Duodenal mucosa (tissue), 2 donors: ENCODE measurements at regions not wholly inside any gene's neighbourhood (a gene's known extent, or its start where the extent isn't known, plus 50 kb on each side); places are given as distances from the start of the nearest gene placed in this dataset.

Experiments used
- H3K27ac ChIP-seq: one replicate; pipeline ENCODE4 v1.7.0; 2013; ENCODE audit warnings: low read depth, low read length
- H3K27me3 ChIP-seq, 2 donors: one replicate each; pipeline ENCODE4 v1.7.0; 2013; ENCODE audit warnings: low read length in 2 of 2, control low read depth in 1 of 2; ENCODE audit not compliant: insufficient read depth in 2 of 2, control insufficient read depth in 1 of 2
- H3K36me3 ChIP-seq, 2 donors: one replicate each; pipeline ENCODE4 v1.7.0; 2013; ENCODE audit warnings: low read length in 2 of 2, control low read depth in 1 of 2; ENCODE audit not compliant: insufficient read depth in 2 of 2, control insufficient read depth in 1 of 2
- H3K4me1 ChIP-seq, 2 donors: one replicate each; pipeline ENCODE4 v1.7.0; 2013; ENCODE audit warnings: low read length in 2 of 2, control low read depth in 1 of 2; ENCODE audit not compliant: insufficient read depth in 2 of 2, control insufficient read depth in 1 of 2
- H3K4me3 ChIP-seq, 2 donors: one replicate each; pipeline ENCODE4 v1.7.0; 2013; ENCODE audit warnings: low read length in 2 of 2, low read depth in 1 of 2
- H3K9ac ChIP-seq, 2 donors: one replicate each; pipeline ENCODE4 v1.7.0; 2013; ENCODE audit warnings: low read length in 2 of 2, low read depth in 1 of 2
- H3K9me3 ChIP-seq, 2 donors: one replicate each; pipeline ENCODE4 v1.7.0; 2013; ENCODE audit warnings: low read length in 2 of 2, control low read depth in 1 of 2; ENCODE audit not compliant: control insufficient read depth in 1 of 2

DNA sequence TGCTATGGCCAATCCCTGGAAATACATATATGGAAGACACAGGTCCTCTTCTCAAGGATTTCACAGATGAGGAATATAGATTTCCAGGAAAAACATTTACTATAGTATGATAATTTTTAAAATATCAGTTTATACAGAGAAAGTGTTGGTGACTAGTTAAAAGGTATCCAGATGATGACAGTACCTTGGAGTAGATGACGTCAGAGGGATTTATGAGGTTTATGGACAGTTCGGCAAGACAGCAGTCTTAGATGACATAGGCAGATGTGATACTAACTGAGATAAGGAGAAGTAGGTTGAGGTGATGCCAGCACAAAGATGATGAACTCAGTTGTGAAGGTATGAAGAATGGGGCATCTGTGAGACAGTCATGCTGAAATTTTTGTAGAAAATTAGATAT lies 750.3 kb downstream of the PRELID2 start:
- H3K27ac ChIP-seq = no peak overlapping the region
- no peak overlapping the region for H3K9ac ChIP-seq
- H3K4me3 ChIP-seq = no peak overlapping the region
- H3K4me1 ChIP-seq = no peaks in the 10 kb centered on the region
- no peaks in the 10 kb centered on the region for H3K36me3 ChIP-seq
- H3K9me3 ChIP-seq = no peaks in the 10 kb centered on the region
- H3K27me3 ChIP-seq = no peaks in the 10 kb centered on the region

- no peaks in the 10 kb centered on the region for H3K9me3 ChIP-seq
- no peaks in the 10 kb centered on the region for H3K27me3 ChIP-seq
These were observed 758.1 kb downstream of the PRELID2 start for GRCh38 chr5:145077028-145077427.

GRCh38 chr5:145076040-145076439 lies 759.1 kb downstream of the PRELID2 start:
- Histone ChIP-seq H3K9ac (no peak overlapping the region), H3K27me3 (no peaks in the 10 kb centered on the region), H3K4me1 (no peaks in the 10 kb centered on the region), H3K27ac (no peak overlapping the region), H3K9me3 (no peaks in the 10 kb centered on the region), H3K36me3 (no peaks in the 10 kb centered on the region), H3K4me3 (no peak overlapping the region)

More at GRCh38 chr5:145077028-145077427, 758.1 kb downstream of the PRELID2 start:
- Histone ChIP-seq H3K4me3 (no peak overlapping the region), H3K9ac (no peak overlapping the region), H3K27ac (no peak overlapping the region), H3K36me3 (no peaks in the 10 kb centered on the region), H3K4me1 (no peaks in the 10 kb centered on the region)

DNA sequence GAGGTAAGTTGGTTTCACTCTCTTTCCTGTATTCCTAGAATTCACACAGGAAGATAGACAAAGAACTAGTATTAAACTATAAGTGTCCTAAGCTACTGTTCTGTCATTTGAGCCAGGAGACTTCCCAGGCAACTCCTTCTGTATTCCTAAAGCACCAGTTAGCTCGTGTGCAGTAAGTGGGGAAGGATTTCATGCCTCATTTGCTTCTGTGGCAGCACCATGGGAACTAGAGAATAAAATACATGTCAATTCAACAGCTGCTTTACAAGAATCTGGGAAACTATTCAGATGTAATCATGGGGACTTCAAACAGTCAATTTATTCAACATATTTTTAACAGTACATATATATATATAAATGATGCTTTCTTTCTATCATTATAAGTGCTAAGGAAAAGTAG lies 762.3 kb downstream of the PRELID2 start:
- Histone ChIP-seq H3K4me1 (no peaks in the 10 kb centered on the region), H3K27me3 (no peaks in the 10 kb centered on the region), H3K9me3 (no peaks in the 10 kb centered on the region), H3K27ac (no peak overlapping the region), H3K9ac (no peak overlapping the region), H3K36me3 (no peaks in the 10 kb centered on the region), H3K4me3 (no peak overlapping the region)

GRCh38 chr5:145068721-145069120 lies 766.4 kb downstream of the PRELID2 start:
- Histone ChIP-seq H3K27ac (no peak overlapping the region), H3K27me3 (no peaks in the 10 kb centered on the region), H3K4me1 (no peaks in the 10 kb centered on the region)

DNA sequence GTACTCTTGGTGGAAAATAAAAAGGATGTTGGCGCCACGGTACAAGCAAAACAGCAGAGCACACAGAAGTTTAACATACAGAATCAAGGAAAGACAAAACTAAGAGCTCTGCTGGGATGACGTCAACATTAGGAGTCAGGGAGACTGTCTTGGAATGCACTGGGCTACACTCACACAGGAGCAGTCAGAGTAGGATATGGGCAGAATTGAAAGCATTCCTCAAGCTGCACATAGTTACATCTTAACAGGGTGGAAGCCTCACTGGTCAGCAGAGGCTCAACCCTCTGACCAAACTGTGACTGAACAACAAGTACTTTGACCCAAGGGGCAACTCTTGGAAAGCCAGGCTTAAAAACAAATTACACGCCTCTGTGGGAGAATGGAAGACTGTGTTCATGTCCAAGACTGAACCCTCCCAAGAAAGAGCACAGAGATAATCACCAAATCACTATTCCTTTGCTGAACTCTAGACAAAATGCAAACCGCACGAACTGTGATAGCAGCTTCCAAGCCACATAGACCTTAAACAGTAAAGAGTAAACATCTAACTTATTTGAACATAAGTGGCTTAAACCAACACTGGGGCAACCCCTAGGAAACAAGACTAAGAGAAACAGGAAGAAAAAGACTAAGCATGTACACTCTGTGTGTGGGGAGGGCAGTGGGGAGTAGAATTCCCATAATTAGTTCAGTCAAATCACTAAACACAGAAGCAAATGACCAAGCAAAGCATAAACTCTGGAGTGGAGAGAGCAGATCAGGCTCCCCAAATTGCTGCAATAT lies 772.7 kb downstream of the PRELID2 start:
- Histone ChIP-seq H3K9me3 (no peaks in the 10 kb centered on the region), H3K36me3 (no peaks in the 10 kb centered on the region), H3K4me3 (no peak overlapping the region), H3K27me3 (no peaks in the 10 kb centered on the region), H3K27ac (no peak overlapping the region), H3K4me1 (no peaks in the 10 kb centered on the region), H3K9ac (no peak overlapping the region)

More at GRCh38 chr5:145068721-145069120, 766.4 kb downstream of the PRELID2 start:
- H3K4me3 ChIP-seq = no peak overlapping the region
- H3K9ac ChIP-seq = no peak overlapping the region
- H3K9me3 ChIP-seq = no peaks in the 10 kb centered on the region
- no peaks in the 10 kb centered on the region for H3K36me3 ChIP-seq

- no peak overlapping the region for H3K27ac ChIP-seq
- no peaks in the 10 kb centered on the region for H3K36me3 ChIP-seq
- no peaks in the 10 kb centered on the region for H3K4me1 ChIP-seq
- no peaks in the 10 kb centered on the region for H3K9me3 ChIP-seq
- H3K27me3 ChIP-seq = no peaks in the 10 kb centered on the region
- H3K4me3 ChIP-seq = no peak overlapping the region
- H3K9ac ChIP-seq = no peak overlapping the region
These were observed 778.3 kb downstream of the PRELID2 start for GRCh38 chr5:145056800-145057199.

- H3K4me1 ChIP-seq = no peaks in the 10 kb centered on the region
- no peaks in the 10 kb centered on the region for H3K9me3 ChIP-seq
- no peak overlapping the region for H3K27ac ChIP-seq
- H3K9ac ChIP-seq = no peak overlapping the region
- H3K4me3 ChIP-seq = no peak overlapping the region
- H3K27me3 ChIP-seq = no peaks in the 10 kb centered on the region
- H3K36me3 ChIP-seq = no peaks in the 10 kb centered on the region
These were observed 785.0 kb downstream of the PRELID2 start for GRCh38 chr5:145050181-145050580.

DNA sequence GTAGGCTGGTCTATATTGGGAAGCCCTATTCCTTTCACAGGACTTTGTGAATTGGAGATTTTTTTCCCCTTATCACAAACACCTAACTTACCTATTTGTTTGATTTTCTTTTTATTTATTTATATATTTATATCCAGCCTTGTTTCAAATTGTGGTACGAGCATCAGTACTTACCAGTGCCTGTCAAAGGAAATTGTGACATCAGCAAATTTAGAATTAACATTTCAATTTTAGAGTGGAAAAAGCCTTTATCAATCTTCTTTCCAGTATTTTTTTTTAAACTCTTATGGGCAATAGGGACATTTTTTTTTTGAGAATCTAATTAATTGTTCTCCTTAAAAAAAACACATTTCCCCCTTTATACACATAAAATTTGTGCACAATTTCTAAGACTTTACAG lies 790.2 kb downstream of the PRELID2 start:
- Histone ChIP-seq H3K9me3 (no peaks in the 10 kb centered on the region), H3K36me3 (no peaks in the 10 kb centered on the region), H3K9ac (no peak overlapping the region)

GRCh38 chr5:145028626-145029025 lies 806.5 kb downstream of the PRELID2 start:
- no peak overlapping the region for H3K27ac ChIP-seq
- H3K4me1 ChIP-seq = no peaks in the 10 kb centered on the region
- H3K9ac ChIP-seq = no peak overlapping the region
- no peaks in the 10 kb centered on the region for H3K27me3 ChIP-seq
- H3K4me3 ChIP-seq = no peak overlapping the region
- H3K9me3 ChIP-seq = no peaks in the 10 kb centered on the region
- no peaks in the 10 kb centered on the region for H3K36me3 ChIP-seq

More for the DNA sequence above, 790.2 kb downstream of the PRELID2 start:
- Histone ChIP-seq H3K27me3 (no peaks in the 10 kb centered on the region), H3K4me1 (no peaks in the 10 kb centered on the region), H3K27ac (no peak overlapping the region), H3K4me3 (no peak overlapping the region)
